DOHH2 (cell line): ENCODE measurements at regions not wholly inside any gene's neighbourhood (a gene's known extent, or its start where the extent isn't known, plus 50 kb on each side); places are given as distances from the start of the nearest gene placed in this dataset.

ENCODE experiments used
- EZH2phosphoT487 ChIP-seq: fragments of 200-600 bp; sonication (generic); IDR thresholded peaks from 2 replicates; pipeline ENCODE4 v1.6.1; 2017; ENCODE audit warnings: borderline replicate concordance, mild to moderate bottlenecking, antibody characterized with exemption, low read length, moderate library complexity, mixed read lengths
- TF ChIP-seq, protein P1 (sequence below): fragments of 200-600 bp; sonication (generic); IDR thresholded peaks from one replicate; pipeline ENCODE4 v1.5.1; 2014; ENCODE audit warnings: antibody characterized with exemption, mild to moderate bottlenecking, low read depth, low read length; ENCODE audit not compliant: poor library complexity, severe bottlenecking

DNA sequence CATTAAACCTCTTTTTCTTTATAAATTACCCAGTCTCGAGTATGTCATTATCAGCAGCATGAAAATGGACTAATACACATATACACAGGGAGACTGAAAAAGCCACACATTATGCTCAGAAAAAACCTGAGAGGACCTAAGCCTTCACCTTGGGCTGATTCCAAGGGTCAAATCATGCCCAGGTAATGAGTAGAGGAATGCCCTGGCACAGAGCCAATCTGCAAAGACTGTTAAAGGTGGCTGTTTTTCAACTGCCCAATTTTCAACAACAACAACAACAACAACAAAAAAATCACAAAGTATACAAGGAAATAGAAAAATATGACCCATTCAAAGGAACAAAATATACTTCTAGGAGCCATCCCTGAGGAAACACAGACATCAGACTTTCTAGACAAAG, 220.2 kb upstream of the TBX20 start:
- TF ChIP-seq, protein P1, sequence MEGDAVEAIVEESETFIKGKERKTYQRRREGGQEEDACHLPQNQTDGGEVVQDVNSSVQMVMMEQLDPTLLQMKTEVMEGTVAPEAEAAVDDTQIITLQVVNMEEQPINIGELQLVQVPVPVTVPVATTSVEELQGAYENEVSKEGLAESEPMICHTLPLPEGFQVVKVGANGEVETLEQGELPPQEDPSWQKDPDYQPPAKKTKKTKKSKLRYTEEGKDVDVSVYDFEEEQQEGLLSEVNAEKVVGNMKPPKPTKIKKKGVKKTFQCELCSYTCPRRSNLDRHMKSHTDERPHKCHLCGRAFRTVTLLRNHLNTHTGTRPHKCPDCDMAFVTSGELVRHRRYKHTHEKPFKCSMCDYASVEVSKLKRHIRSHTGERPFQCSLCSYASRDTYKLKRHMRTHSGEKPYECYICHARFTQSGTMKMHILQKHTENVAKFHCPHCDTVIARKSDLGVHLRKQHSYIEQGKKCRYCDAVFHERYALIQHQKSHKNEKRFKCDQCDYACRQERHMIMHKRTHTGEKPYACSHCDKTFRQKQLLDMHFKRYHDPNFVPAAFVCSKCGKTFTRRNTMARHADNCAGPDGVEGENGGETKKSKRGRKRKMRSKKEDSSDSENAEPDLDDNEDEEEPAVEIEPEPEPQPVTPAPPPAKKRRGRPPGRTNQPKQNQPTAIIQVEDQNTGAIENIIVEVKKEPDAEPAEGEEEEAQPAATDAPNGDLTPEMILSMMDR = no peak
- no peak for TF ChIP-seq EZH2phosphoT487
